C4-2B (cell line): ENCODE measurements at regions not wholly inside any gene's neighbourhood (a gene's known extent, or its start where the extent isn't known, plus 50 kb on each side); places are given as distances from the start of the nearest gene placed in this dataset.

Experiments used
- CTCF ChIP-seq: fragments of 450-650 bp; conservative IDR thresholded peaks from 2 replicates; pipeline ENCODE4 v1.5.1; 2017; ENCODE audit warnings: mild to moderate bottlenecking
- ZFX ChIP-seq: fragments of 450-650 bp; IDR thresholded peaks from 2 replicates; pipeline ENCODE4 v1.6.1; 2017

GRCh38 chr6:90383196-90383822 lies 86.7 kb upstream of the BACH2 start:
- TF ChIP-seq CTCF (no peak), ZFX (no peak)
